HL-60 (cell line): ENCODE measurements at regions not wholly inside any gene's neighbourhood (a gene's known extent, or its start where the extent isn't known, plus 50 kb on each side); places are given as distances from the start of the nearest gene placed in this dataset.

Experiments
- DNase-seq, 2 experiments: peaks; one replicate each; pipeline ENCODE4 v3.0.0-alpha.2; 2010 to 2020; ENCODE audit warnings: low read depth in 1 of 2, low spot score in 1 of 2
- H3K27ac ChIP-seq: fragments of 250-450 bp; sonication (Bioruptor Pico); replicated peaks from 2 replicates; pipeline ENCODE4 v1.5.1; 2020; ENCODE audit warnings: mild to moderate bottlenecking, moderate library complexity
- H3K27me3 ChIP-seq: fragments of 250-450 bp; sonication (Bioruptor Pico); 2 replicates; pipeline ENCODE4 v1.5.1; 2021; ENCODE audit warnings: mild to moderate bottlenecking, moderate library complexity; ENCODE audit not compliant: insufficient read depth, poor library complexity, severe bottlenecking
- H3K4me3 ChIP-seq: replicated peaks from 2 replicates; pipeline ENCODE4 v1.5.1; 2011; ENCODE audit warnings: mild to moderate bottlenecking, control low read depth, low read length; ENCODE audit not compliant: insufficient read depth
- CTCF ChIP-seq: IDR thresholded peaks from one replicate; pipeline ENCODE4 v1.5.1; 2011; ENCODE audit warnings: low read length, control low read depth, inconsistent platforms; ENCODE audit not compliant: insufficient read depth
- GABPA ChIP-seq: IDR thresholded peaks from 2 replicates; pipeline ENCODE4 v1.6.1; 2012; ENCODE audit warnings: low read depth
- POLR2AphosphoS5 ChIP-seq: IDR thresholded peaks from 2 replicates; pipeline ENCODE4 v1.6.1; 2012; ENCODE audit warnings: low read depth
- REST ChIP-seq: IDR thresholded peaks from 2 replicates; pipeline ENCODE4 v1.6.1; 2012; ENCODE audit warnings: low read depth; ENCODE audit not compliant: insufficient replicate concordance
- SPI1 ChIP-seq: IDR thresholded peaks from 2 replicates; pipeline ENCODE4 v1.6.1; 2012; ENCODE audit warnings: low read depth, mild to moderate bottlenecking, borderline replicate concordance

GRCh38 chr16:79751471-79752184 lies 151.1 kb upstream of the MAF start:
- DNase-seq: no peak
- no peak for TF ChIP-seq CTCF
- no peak for TF ChIP-seq POLR2AphosphoS5
- H3K4me3 ChIP-seq: no peak overlapping the region
- H3K27ac ChIP-seq: no peak overlapping the region
- no peaks in the 10 kb centered on the region for H3K27me3 ChIP-seq

- no peaks in the 10 kb centered on the region for H3K27me3 ChIP-seq
- TF ChIP-seq CTCF: no peak
- TF ChIP-seq POLR2AphosphoS5: no peak
- TF ChIP-seq SPI1: no peak
- no peak for TF ChIP-seq REST
- no peak for TF ChIP-seq GABPA
- no peak for DNase-seq
- no peak overlapping the region for H3K4me3 ChIP-seq
- H3K27ac ChIP-seq: no peak overlapping the region
These were observed 149.8 kb upstream of the MAF start for GRCh38 chr16:79750311-79750710.

- no peak overlapping the region for H3K27ac ChIP-seq
- no peak overlapping the region for H3K4me3 ChIP-seq
- no peaks in the 10 kb centered on the region for H3K27me3 ChIP-seq
- TF ChIP-seq REST (no peak), GABPA (no peak), POLR2AphosphoS5 (no peak), SPI1 (no peak), CTCF (no peak)
- DNase-seq: no peak
These were observed 148.1 kb upstream of the MAF start for GRCh38 chr16:79748629-79749028.

GRCh38 chr16:79747688-79748087 lies 147.2 kb upstream of the MAF start:
- no peak for DNase-seq

More at GRCh38 chr16:79747688-79748087, 147.2 kb upstream of the MAF start:
- Histone ChIP-seq H3K27ac (no peak overlapping the region), H3K27me3 (no peaks in the 10 kb centered on the region), H3K4me3 (no peak overlapping the region)
- TF ChIP-seq REST (no peak), CTCF (no peak), SPI1 (no peak), POLR2AphosphoS5 (no peak), GABPA (no peak)
